ENCODE measurements at regions not wholly inside any gene's neighbourhood (a gene's known extent, or its start where the extent isn't known, plus 50 kb on each side); places are given as distances from the start of the nearest gene placed in this dataset.

- ChIA-PET CTCF (interaction anchor here (0.8 to 1.5 kb wide), 3 partner anchors 11 to 33 kb away, joined by 3 read pairs; no protein-coding TSS in a partner anchor), POLR2A (no interaction called here)
- no peak overlapping the region for H3K9ac ChIP-seq
- H3F3A ChIP-seq (replicated peaks; ENCODE audit: insufficient read depth) = no peaks in the 10 kb centered on the region
- H3K4me3 ChIP-seq (ENCODE audit: low read depth in 2 of 2, low read length in 1 of 2) = no peak overlapping the region
- no peaks in the 10 kb centered on the region for H3K9me2 ChIP-seq
- no peak overlapping the region for H3K4me2 ChIP-seq
- H2AFZ ChIP-seq (ENCODE audit: low read depth) = no peak overlapping the region
- 46% methylated on average over 4 of the region's 4 CpGs for WGBS (ENCODE audit: low lambda C conversion rate)
- no peaks in the 10 kb centered on the region for H3K9me3 ChIP-seq
- DNase-seq = no peak
- H3K79me2 ChIP-seq (ENCODE audit: insufficient read depth) = no peaks in the 10 kb centered on the region
- no peaks in the 10 kb centered on the region for H3K36me3 ChIP-seq (replicated peaks in 1 of 2; ENCODE audit: control insufficient read depth in 1 of 2, insufficient read depth in 2 of 2, low read length in 1 of 2)
- no peaks in the 10 kb centered on the region for H4K20me1 ChIP-seq (ENCODE audit: insufficient read depth)
- TF ChIP-seq NFIC (IDR thresholded peaks at IDR 0.05; ENCODE audit: borderline replicate concordance) (no peak), SMC3 (IDR thresholded peaks at IDR 0.05; ENCODE audit: low read depth, low read length) (0 out of 2 replicates have a peak, but pooled peaks have one; percentile 10), CTCF (IDR thresholded peaks at IDR 0.05) (peak; percentile 44), ZBTB33 (IDR thresholded peaks at IDR 0.05; ENCODE audit: borderline replicate concordance, low read depth) (no peak), RAD21 (IDR thresholded peaks at IDR 0.05; ENCODE audit: low read length) (peak; percentile 31)
- H3K4me1 ChIP-seq (ENCODE audit: control insufficient read depth in 1 of 2, insufficient read depth in 2 of 2, low read depth in 1 of 2, low read length in 1 of 2) = no peaks in the 10 kb centered on the region
- H3K27me3 ChIP-seq (ENCODE audit: insufficient read depth) = no peaks in the 10 kb centered on the region
- no peak overlapping the region for H3K27ac ChIP-seq (ENCODE audit: low read depth in 2 of 2, low read length in 1 of 2)
Measured at GRCh38 chr2:118554616-118555015, 292.8 kb downstream of the EN1 start.

- Histone ChIP-seq H3K9me3 (no peaks in the 10 kb centered on the region), H3F3A (replicated peaks; ENCODE audit: insufficient read depth) (no peaks in the 10 kb centered on the region), H3K4me2 (no peak overlapping the region), H4K20me1 (ENCODE audit: insufficient read depth) (no peaks in the 10 kb centered on the region), H3K9me2 (no peaks in the 10 kb centered on the region), H3K27me3 (ENCODE audit: insufficient read depth) (no peaks in the 10 kb centered on the region), H2AFZ (ENCODE audit: low read depth) (no peak overlapping the region), H3K9ac (no peak overlapping the region), H3K4me3 (ENCODE audit: low read depth in 2 of 2, low read length in 1 of 2) (no peak overlapping the region), H3K36me3 (replicated peaks in 1 of 2; ENCODE audit: control insufficient read depth in 1 of 2, insufficient read depth in 2 of 2, low read length in 1 of 2) (no peaks in the 10 kb centered on the region), H3K79me2 (ENCODE audit: insufficient read depth) (no peaks in the 10 kb centered on the region), H3K27ac (ENCODE audit: low read depth in 2 of 2, low read length in 1 of 2) (no peak overlapping the region), H3K4me1 (ENCODE audit: control insufficient read depth in 1 of 2, insufficient read depth in 2 of 2, low read depth in 1 of 2, low read length in 1 of 2) (no peaks in the 10 kb centered on the region)
- ChIA-PET CTCF (interaction anchor here (1.1 kb wide), 1 partner anchor 10 kb away, joined by 3 read pairs; no protein-coding TSS in a partner anchor), POLR2A (no interaction called here)
- DNase-seq = no peak
- WGBS (ENCODE audit: low lambda C conversion rate) = 7% methylated on average over 1 of the region's 1 CpG
- TF ChIP-seq CHD2 (IDR thresholded peaks at IDR 0.05; ENCODE audit: low read length, partially characterized antibody) = no peak
- no peak for TF ChIP-seq TCF12 (IDR thresholded peaks at IDR 0.05)
- TF ChIP-seq RFX5 (IDR thresholded peaks at IDR 0.05; ENCODE audit: low read length) = no peak
- no peak for TF ChIP-seq TAF1 (IDR thresholded peaks at IDR 0.05; ENCODE audit: borderline replicate concordance, low read depth, low read length)
- TF ChIP-seq FOXJ3 (CRISPR knock-in tag; IDR thresholded peaks at IDR 0.05) = no peak
- no peak for TF ChIP-seq YY1 (IDR thresholded peaks at IDR 0.05; ENCODE audit: low read depth)
- TF ChIP-seq MEF2A (IDR thresholded peaks at IDR 0.05; ENCODE audit: borderline replicate concordance, low read depth) = no peak
- no peak for TF ChIP-seq FOSL2 (IDR thresholded peaks at IDR 0.05; ENCODE audit: borderline replicate concordance, low read depth)
- no peak for TF ChIP-seq REST (IDR thresholded peaks at IDR 0.05; ENCODE audit: low read depth, low read length)
- no peak for TF ChIP-seq NRF1 (IDR thresholded peaks at IDR 0.05; ENCODE audit: low read depth, low read length)
- no peak for TF ChIP-seq ELF1 (IDR thresholded peaks at IDR 0.05)
- TF ChIP-seq MXI1 (IDR thresholded peaks at IDR 0.05; ENCODE audit: low read depth, low read length) = no peak
- no peak for TF ChIP-seq USF1 (IDR thresholded peaks at IDR 0.05; ENCODE audit: borderline replicate concordance, low read depth)
- TF ChIP-seq NFIC (IDR thresholded peaks at IDR 0.05; ENCODE audit: borderline replicate concordance) = no peak
- TF ChIP-seq JUND (IDR thresholded peaks at IDR 0.05) = no peak
- TF ChIP-seq PBX3 (IDR thresholded peaks at IDR 0.05) = no peak
- TF ChIP-seq GABPA (IDR thresholded peaks at IDR 0.05; ENCODE audit: low read depth) = no peak
Measured at GRCh38 chr2:118549503-118549902, 297.9 kb downstream of the EN1 start.
